ENCODE measurements at regions not wholly inside any gene's neighbourhood (a gene's known extent, or its start where the extent isn't known, plus 50 kb on each side); places are given as distances from the start of the nearest gene placed in this dataset.
"Not testable (repeated sequence)": the region's sequence is repeated elsewhere in the genome, so short reads cannot be mapped to it uniquely, and the experiment has no call there.

GRCh38 chr12:131303576-131303975 is 349.9 kb downstream of the ADGRD1 start:
- not testable (repeated sequence) for TF ChIP-seq CTCF, EZH2, EZH2phosphoT487 (IDR thresholded peaks at IDR 0.05)
